DND-41 (cell line): ENCODE measurements at regions not wholly inside any gene's neighbourhood (a gene's known extent, or its start where the extent isn't known, plus 50 kb on each side); places are given as distances from the start of the nearest gene placed in this dataset.

Source experiments
- CTCF ChIP-seq: IDR thresholded peaks from 2 replicates; pipeline ENCODE4 v1.5.1; 2012; ENCODE audit warnings: borderline replicate concordance, low read length, moderate library complexity, mild to moderate bottlenecking; ENCODE audit not compliant: poor library complexity, severe bottlenecking; ENCODE audit errors: extremely low read depth
- EZH2 ChIP-seq: IDR thresholded peaks from 3 replicates; pipeline ENCODE4 v1.6.1; 2012; ENCODE audit warnings: borderline replicate concordance, low read depth, mild to moderate bottlenecking, moderate library complexity, low read length, inconsistent platforms; ENCODE audit not compliant: severe bottlenecking

- TF ChIP-seq EZH2 (no peak), CTCF (no peak)
Measured at GRCh38 chr7:86956567-86956966, 102.9 kb downstream of the ELAPOR2 start.
